ENCODE measurements at regions not wholly inside any gene's neighbourhood (a gene's known extent, or its start where the extent isn't known, plus 50 kb on each side); places are given as distances from the start of the nearest gene placed in this dataset.

DNA sequence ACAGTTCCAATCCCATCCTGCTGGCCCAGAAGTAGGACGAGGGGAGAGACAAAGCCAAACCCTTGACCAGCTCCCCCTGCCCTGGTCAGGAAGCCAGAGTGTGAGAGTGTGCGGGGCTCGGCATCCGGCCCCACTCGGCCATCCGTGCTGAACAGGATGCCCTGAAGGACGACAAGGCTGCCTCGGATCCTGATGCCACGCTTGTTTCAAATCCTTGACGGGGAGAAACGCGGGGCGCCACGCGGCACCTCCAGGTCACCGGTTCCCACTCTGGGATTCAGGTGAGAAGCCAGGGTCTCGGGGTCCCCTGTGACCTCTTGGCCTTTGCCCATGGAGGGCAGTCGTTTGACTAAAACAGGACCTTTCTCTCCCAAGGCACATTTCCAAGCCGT is 167.8 kb downstream of the BRD1 start:
- CTCF ChIA-PET: no interaction called here
- in situ Hi-C loops (cut with HindIII; ENCODE audit: low pct_unique_long_range_greater_than_20kb, low sequenced_read_pairs) (no loop called here), intact Hi-C loops (cut with micrococcal nuclease; ENCODE audit: unreplicated experiment) (no loop called here)

DNA sequence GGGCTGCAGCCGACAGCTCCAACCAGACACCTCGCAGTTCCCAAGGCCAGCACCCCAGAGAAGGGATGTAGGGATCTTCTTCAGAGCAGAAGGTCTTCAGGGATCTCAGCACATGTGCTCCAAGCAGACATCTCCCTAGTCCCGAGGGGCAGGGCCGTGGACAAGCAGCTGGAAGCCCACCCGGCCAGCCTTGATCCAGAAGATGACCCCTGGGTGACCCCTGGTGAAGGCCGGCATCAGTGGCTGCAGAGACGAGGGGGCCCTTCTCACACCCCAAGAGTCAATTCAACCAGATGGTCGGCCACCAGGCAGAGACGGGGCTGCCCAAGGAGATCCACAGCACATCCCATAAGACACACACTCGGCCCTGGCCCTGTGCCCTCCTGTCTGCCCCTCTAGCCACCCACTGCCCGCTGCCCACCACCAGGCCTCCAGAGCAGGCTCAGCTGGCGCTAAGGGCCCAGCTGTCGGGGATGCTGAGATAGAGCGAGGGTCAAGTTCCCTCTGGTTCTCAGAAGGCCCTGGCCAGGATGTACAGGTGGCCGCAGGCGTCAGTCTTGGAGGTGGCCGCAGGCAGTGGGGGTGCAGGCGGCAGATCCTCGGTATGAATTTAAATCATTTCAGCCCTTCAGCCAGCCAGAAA is 168.3 kb downstream of the BRD1 start:
- no peaks in the 10 kb centered on the region for H3K4me1 ChIP-seq (ENCODE audit: control insufficient read depth, insufficient read depth, low read length)
- ATAC-seq (no peak), DNase-seq (ENCODE audit: low read depth, low spot score) (no peak)
- peaks cover 2% of the 10 kb centered on the region; the same call in 1 of the 2 replicates for H3K27me3 ChIP-seq (ENCODE audit: control insufficient read depth, insufficient read depth, low read length)
- ChIA-PET POLR2A (no interaction called here), CTCF (no interaction called here)
- in situ Hi-C loops (cut with HindIII; ENCODE audit: low pct_unique_long_range_greater_than_20kb, low sequenced_read_pairs) (no loop called here), intact Hi-C loops (cut with micrococcal nuclease; ENCODE audit: unreplicated experiment) (no loop called here)
- H3K9me3 ChIP-seq (ENCODE audit: control insufficient read depth, insufficient read depth, low read depth, low read length): no peaks in the 10 kb centered on the region
- H3K36me3 ChIP-seq (ENCODE audit: control insufficient read depth, insufficient read depth, low read length): no peaks in the 10 kb centered on the region
- H3K4me3 ChIP-seq (ENCODE audit: low read depth in 2 of 2, low read length in 2 of 2): no peak overlapping the region
- no peak overlapping the region for H3K27ac ChIP-seq (ENCODE audit: low read length)
- no TSS peak for BruUV-seq (replicated peaks)
- no peak for TF ChIP-seq SIN3A (IDR thresholded peaks at IDR 0.05; ENCODE audit: borderline replicate concordance, insufficient read depth, low read depth, low read length)
- TF ChIP-seq, protein P1, sequence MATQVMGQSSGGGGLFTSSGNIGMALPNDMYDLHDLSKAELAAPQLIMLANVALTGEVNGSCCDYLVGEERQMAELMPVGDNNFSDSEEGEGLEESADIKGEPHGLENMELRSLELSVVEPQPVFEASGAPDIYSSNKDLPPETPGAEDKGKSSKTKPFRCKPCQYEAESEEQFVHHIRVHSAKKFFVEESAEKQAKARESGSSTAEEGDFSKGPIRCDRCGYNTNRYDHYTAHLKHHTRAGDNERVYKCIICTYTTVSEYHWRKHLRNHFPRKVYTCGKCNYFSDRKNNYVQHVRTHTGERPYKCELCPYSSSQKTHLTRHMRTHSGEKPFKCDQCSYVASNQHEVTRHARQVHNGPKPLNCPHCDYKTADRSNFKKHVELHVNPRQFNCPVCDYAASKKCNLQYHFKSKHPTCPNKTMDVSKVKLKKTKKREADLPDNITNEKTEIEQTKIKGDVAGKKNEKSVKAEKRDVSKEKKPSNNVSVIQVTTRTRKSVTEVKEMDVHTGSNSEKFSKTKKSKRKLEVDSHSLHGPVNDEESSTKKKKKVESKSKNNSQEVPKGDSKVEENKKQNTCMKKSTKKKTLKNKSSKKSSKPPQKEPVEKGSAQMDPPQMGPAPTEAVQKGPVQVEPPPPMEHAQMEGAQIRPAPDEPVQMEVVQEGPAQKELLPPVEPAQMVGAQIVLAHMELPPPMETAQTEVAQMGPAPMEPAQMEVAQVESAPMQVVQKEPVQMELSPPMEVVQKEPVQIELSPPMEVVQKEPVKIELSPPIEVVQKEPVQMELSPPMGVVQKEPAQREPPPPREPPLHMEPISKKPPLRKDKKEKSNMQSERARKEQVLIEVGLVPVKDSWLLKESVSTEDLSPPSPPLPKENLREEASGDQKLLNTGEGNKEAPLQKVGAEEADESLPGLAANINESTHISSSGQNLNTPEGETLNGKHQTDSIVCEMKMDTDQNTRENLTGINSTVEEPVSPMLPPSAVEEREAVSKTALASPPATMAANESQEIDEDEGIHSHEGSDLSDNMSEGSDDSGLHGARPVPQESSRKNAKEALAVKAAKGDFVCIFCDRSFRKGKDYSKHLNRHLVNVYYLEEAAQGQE (IDR thresholded peaks at IDR 0.05; ENCODE audit: insufficient read depth in 1 of 2, low read depth in 2 of 2, low read length in 1 of 2): no peak
- no peak for TF ChIP-seq POLR2AphosphoS5 (IDR thresholded peaks at IDR 0.05; ENCODE audit: low read depth, low read length)
- TF ChIP-seq TCF7L2 (IDR thresholded peaks at IDR 0.05; ENCODE audit: low read depth, low read length): no peak
- TF ChIP-seq, protein P2, sequence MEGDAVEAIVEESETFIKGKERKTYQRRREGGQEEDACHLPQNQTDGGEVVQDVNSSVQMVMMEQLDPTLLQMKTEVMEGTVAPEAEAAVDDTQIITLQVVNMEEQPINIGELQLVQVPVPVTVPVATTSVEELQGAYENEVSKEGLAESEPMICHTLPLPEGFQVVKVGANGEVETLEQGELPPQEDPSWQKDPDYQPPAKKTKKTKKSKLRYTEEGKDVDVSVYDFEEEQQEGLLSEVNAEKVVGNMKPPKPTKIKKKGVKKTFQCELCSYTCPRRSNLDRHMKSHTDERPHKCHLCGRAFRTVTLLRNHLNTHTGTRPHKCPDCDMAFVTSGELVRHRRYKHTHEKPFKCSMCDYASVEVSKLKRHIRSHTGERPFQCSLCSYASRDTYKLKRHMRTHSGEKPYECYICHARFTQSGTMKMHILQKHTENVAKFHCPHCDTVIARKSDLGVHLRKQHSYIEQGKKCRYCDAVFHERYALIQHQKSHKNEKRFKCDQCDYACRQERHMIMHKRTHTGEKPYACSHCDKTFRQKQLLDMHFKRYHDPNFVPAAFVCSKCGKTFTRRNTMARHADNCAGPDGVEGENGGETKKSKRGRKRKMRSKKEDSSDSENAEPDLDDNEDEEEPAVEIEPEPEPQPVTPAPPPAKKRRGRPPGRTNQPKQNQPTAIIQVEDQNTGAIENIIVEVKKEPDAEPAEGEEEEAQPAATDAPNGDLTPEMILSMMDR (IDR thresholded peaks at IDR 0.05): no peak

More for the DNA sequence above, 167.8 kb downstream of the BRD1 start:
- DNase-seq (ENCODE audit: low read depth, low spot score) (no peak), ATAC-seq (no peak)
- Histone ChIP-seq H3K27ac (ENCODE audit: low read length) (no peak overlapping the region), H3K36me3 (ENCODE audit: control insufficient read depth, insufficient read depth, low read length) (no peaks in the 10 kb centered on the region), H3K9me3 (ENCODE audit: control insufficient read depth, insufficient read depth, low read depth, low read length) (no peaks in the 10 kb centered on the region), H3K4me1 (ENCODE audit: control insufficient read depth, insufficient read depth, low read length) (no peaks in the 10 kb centered on the region), H3K27me3 (ENCODE audit: control insufficient read depth, insufficient read depth, low read length) (no peaks in the 10 kb centered on the region), H3K4me3 (ENCODE audit: low read depth in 2 of 2, low read length in 2 of 2) (no peak overlapping the region)
- no TSS peak for BruUV-seq (replicated peaks)
- POLR2A ChIA-PET: no interaction called here
- TF ChIP-seq, protein P2 (IDR thresholded peaks at IDR 0.05): no peak
- TF ChIP-seq, protein P1 (IDR thresholded peaks at IDR 0.05; ENCODE audit: insufficient read depth in 1 of 2, low read depth in 2 of 2, low read length in 1 of 2): no peak
- no peak for TF ChIP-seq POLR2AphosphoS5 (IDR thresholded peaks at IDR 0.05; ENCODE audit: low read depth, low read length)
- no peak for TF ChIP-seq TCF7L2 (IDR thresholded peaks at IDR 0.05; ENCODE audit: low read depth, low read length)
- no peak for TF ChIP-seq SIN3A (IDR thresholded peaks at IDR 0.05; ENCODE audit: borderline replicate concordance, insufficient read depth, low read depth, low read length)

Data from Panc1 (cell line).